NT2/D1 (cell line): ENCODE measurements at regions not wholly inside any gene's neighbourhood (a gene's known extent, or its start where the extent isn't known, plus 50 kb on each side); places are given as distances from the start of the nearest gene placed in this dataset.

Experiments
- DNase-seq: peaks from one replicate; pipeline ENCODE4 v3.0.0-alpha.2; 2011; ENCODE audit warnings: low read depth, low spot score
- H3K27me3 ChIP-seq: 2 replicates; pipeline ENCODE4 v1.6.0; 2011; ENCODE audit warnings: mild to moderate bottlenecking; ENCODE audit not compliant: insufficient read length, insufficient read depth
- H3K36me3 ChIP-seq: 2 replicates; pipeline ENCODE4 v1.6.1; 2011; ENCODE audit warnings: mild to moderate bottlenecking, low read length, mixed read lengths; ENCODE audit not compliant: insufficient read depth, insufficient read length
- H3K4me1 ChIP-seq: 2 replicates; pipeline ENCODE4 v1.5.1; 2011; ENCODE audit not compliant: insufficient read depth, insufficient read length
- H3K4me3 ChIP-seq: 2 replicates; pipeline ENCODE4 v1.5.1; 2011; ENCODE audit warnings: low read depth; ENCODE audit not compliant: insufficient read length
- H3K9ac ChIP-seq: 2 replicates; pipeline ENCODE4 v1.6.0; 2011; ENCODE audit warnings: low read depth; ENCODE audit not compliant: insufficient read length
- H3K9me3 ChIP-seq: 2 replicates; pipeline ENCODE4 v1.5.1; 2011; ENCODE audit warnings: mild to moderate bottlenecking, low read length; ENCODE audit not compliant: insufficient read depth
- SUZ12 ChIP-seq: IDR thresholded peaks from 2 replicates; pipeline ENCODE4 v1.6.1; 2011; ENCODE audit not compliant: insufficient read length, insufficient read depth; ENCODE audit errors: extremely low read depth
- YY1 ChIP-seq: IDR thresholded peaks from 2 replicates; pipeline ENCODE4 v1.6.1; 2011; ENCODE audit not compliant: insufficient read length, insufficient read depth
- ZNF274 ChIP-seq: IDR thresholded peaks from 2 replicates; pipeline ENCODE4 v1.6.1; 2011; ENCODE audit warnings: mild to moderate bottlenecking, low read depth, low read length

GRCh38 chr5:153079396-153079795, 411.1 kb upstream of the GRIA1 start:
- H3K9me3 ChIP-seq: peaks cover 7% of the 10 kb centered on the region
- H3K4me1 ChIP-seq: no peaks in the 10 kb centered on the region
- TF ChIP-seq ZNF274 (no peak), YY1 (no peak), SUZ12 (no peak)
- H3K4me3 ChIP-seq: no peak overlapping the region
- H3K36me3 ChIP-seq: no peaks in the 10 kb centered on the region
- DNase-seq: no peak
- H3K27me3 ChIP-seq: no peaks in the 10 kb centered on the region
- no peak overlapping the region for H3K9ac ChIP-seq

DNA sequence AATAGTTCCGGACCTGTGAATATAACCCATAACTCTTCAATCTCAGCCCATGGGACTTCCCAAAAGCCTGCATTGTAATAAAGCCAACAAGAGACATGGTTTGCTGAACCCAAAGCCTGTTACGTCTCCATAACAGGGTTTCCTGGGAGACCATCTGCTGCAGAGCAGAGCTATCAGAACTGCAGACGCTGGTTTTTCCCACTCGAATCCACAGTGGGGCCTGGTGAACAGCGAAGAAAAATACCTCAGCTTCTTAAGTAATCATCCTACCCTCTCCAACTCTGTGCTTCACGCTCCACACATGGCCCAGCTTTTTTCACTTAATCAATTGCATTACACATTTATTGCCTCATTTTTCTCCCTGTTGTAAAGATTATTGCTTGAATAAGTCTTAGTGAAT, 409.5 kb upstream of the GRIA1 start:
- Histone ChIP-seq H3K9ac (no peak overlapping the region), H3K36me3 (no peaks in the 10 kb centered on the region), H3K9me3 (peaks cover 7% of the 10 kb centered on the region), H3K4me1 (no peaks in the 10 kb centered on the region), H3K4me3 (no peak overlapping the region), H3K27me3 (no peaks in the 10 kb centered on the region)
- DNase-seq: no peak
- TF ChIP-seq YY1 (no peak), ZNF274 (no peak), SUZ12 (no peak)

GRCh38 chr5:153081385-153081784, 409.1 kb upstream of the GRIA1 start:
- Histone ChIP-seq H3K9me3 (peaks cover 7% of the 10 kb centered on the region), H3K36me3 (no peaks in the 10 kb centered on the region), H3K4me3 (no peak overlapping the region), H3K9ac (no peak overlapping the region), H3K4me1 (no peaks in the 10 kb centered on the region), H3K27me3 (no peaks in the 10 kb centered on the region)
- no peak for DNase-seq
- TF ChIP-seq SUZ12 (no peak), YY1 (no peak), ZNF274 (no peak)

- no peak overlapping the region for H3K4me3 ChIP-seq
- no peaks in the 10 kb centered on the region for H3K27me3 ChIP-seq
- DNase-seq: no peak
- no peak overlapping the region for H3K9ac ChIP-seq
- H3K36me3 ChIP-seq: no peaks in the 10 kb centered on the region
- H3K4me1 ChIP-seq: no peaks in the 10 kb centered on the region
- H3K9me3 ChIP-seq: no peaks in the 10 kb centered on the region
- TF ChIP-seq YY1 (no peak), SUZ12 (no peak), ZNF274 (no peak)
Observed at GRCh38 chr5:153084511-153084910, 406.0 kb upstream of the GRIA1 start.

DNA sequence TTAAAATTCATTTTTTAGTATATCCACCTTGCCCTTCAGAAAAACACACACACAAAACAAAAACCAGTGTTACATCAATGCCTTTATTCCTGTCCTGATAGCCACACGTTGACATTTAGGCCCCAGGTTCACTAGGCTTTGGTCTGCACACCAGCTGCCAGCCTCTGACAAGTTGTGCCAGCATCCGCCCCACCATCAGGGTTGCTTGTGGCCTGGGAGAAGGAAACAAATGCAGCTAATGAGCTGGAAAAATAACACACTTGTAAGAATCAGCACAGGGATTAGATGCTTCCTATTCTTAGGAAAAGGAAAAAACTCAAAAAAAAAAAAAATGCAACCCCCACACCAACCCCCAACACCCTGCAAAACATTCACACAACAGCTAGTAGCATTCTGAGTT, 404.0 kb upstream of the GRIA1 start:
- no peaks in the 10 kb centered on the region for H3K36me3 ChIP-seq
- no peak overlapping the region for H3K9ac ChIP-seq
- TF ChIP-seq YY1: no peak
- no peak for TF ChIP-seq SUZ12
- no peak for TF ChIP-seq ZNF274
- no peak overlapping the region for H3K4me3 ChIP-seq
- H3K4me1 ChIP-seq: no peaks in the 10 kb centered on the region
- H3K9me3 ChIP-seq: no peaks in the 10 kb centered on the region
- no peak for DNase-seq
- H3K27me3 ChIP-seq: no peaks in the 10 kb centered on the region

DNA sequence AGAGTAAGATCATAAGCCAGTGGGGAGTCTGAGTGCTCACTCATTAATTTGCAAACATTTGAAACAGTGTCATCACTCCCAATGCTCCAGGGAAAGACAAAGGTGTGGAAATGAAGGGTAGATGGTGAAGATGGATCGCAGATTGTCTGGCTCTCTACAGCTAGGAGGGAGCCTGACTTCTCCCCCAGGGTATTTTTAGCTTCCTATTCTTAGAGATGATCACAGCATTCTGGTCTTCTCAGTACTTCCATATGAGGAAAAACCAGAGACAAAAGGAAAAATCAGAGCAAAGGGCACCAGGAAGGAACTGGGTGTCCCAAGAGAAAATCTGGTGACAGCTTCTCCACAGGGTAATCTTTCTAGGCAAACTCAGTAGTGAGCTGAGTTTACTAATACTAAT, 401.9 kb upstream of the GRIA1 start:
- Histone ChIP-seq H3K27me3 (no peaks in the 10 kb centered on the region), H3K4me3 (no peak overlapping the region), H3K9me3 (no peaks in the 10 kb centered on the region), H3K9ac (no peak overlapping the region), H3K4me1 (no peaks in the 10 kb centered on the region), H3K36me3 (no peaks in the 10 kb centered on the region)
- DNase-seq: no peak
- TF ChIP-seq YY1: no peak
- TF ChIP-seq ZNF274: no peak
- no peak for TF ChIP-seq SUZ12

GRCh38 chr5:153094333-153094732, 396.1 kb upstream of the GRIA1 start:
- no peak for TF ChIP-seq YY1
- TF ChIP-seq ZNF274: no peak
- no peak for TF ChIP-seq SUZ12
- H3K36me3 ChIP-seq: no peaks in the 10 kb centered on the region
- H3K9ac ChIP-seq: no peak overlapping the region
- no peak for DNase-seq
- no peaks in the 10 kb centered on the region for H3K4me1 ChIP-seq
- no peaks in the 10 kb centered on the region for H3K27me3 ChIP-seq
- H3K4me3 ChIP-seq: no peak overlapping the region
- H3K9me3 ChIP-seq: no peaks in the 10 kb centered on the region

DNA sequence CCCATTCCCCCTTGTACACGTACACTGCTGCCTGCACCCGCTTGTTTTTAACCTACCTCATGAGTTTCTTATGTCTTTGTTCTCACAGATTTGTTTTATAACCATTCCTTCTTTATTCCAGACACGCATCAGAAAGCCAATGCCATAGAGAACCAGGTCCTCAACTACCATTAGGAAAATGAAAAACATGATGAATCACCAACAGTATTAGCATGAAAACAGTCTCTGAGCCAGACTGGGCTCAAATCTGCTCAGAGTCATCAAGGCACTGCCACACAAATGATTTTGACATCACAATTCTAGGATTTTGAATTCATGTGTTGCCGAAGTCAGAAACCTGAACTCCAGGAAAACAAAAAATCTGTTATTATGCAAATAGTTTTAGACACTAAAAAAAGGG, 394.1 kb upstream of the GRIA1 start:
- TF ChIP-seq YY1 (no peak), ZNF274 (no peak), SUZ12 (no peak)
- H3K4me1 ChIP-seq: no peaks in the 10 kb centered on the region
- H3K9me3 ChIP-seq: no peaks in the 10 kb centered on the region
- no peaks in the 10 kb centered on the region for H3K27me3 ChIP-seq
- no peaks in the 10 kb centered on the region for H3K36me3 ChIP-seq
- DNase-seq: no peak
- no peak overlapping the region for H3K4me3 ChIP-seq
- H3K9ac ChIP-seq: no peak overlapping the region
